ENCODE measurements at regions not wholly inside any gene's neighbourhood (a gene's known extent, or its start where the extent isn't known, plus 50 kb on each side); places are given as distances from the start of the nearest gene placed in this dataset.

DNA sequence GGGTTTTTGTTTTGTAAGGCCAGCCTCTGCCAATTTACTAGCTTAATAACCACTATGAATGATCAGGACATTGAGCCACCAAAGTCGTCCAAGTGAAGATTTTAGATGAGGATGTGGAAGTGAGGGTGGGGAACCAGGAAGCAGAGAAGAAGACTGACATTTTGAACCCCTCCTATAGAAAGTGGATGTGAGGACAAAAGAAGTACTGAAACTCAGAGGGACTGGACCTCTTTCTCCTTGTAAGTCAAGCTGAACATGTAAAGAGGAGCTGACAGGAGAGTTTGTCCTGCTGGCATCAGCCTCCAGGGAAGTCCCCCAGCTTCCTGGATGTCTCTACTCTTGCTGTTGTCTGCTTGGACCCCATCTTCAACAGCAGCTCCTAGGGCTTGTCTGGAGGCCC lies 338.2 kb upstream of the NCAM1 start:
- dilution Hi-C loops (cut with MboI; ENCODE audit: extremely low pct_ligation_motif_present, low sequenced_read_pairs): no loop called here
- Histone ChIP-seq H4K20me1 (replicated peaks; ENCODE audit: control insufficient read depth, extremely low read depth, insufficient read depth, low read length) (no peaks in the 10 kb centered on the region), H2AFZ (ENCODE audit: low read depth, low read length) (no peak overlapping the region), H3K9me1 (replicated peaks; ENCODE audit: control insufficient read depth, extremely low read depth, insufficient read depth, low read length) (no peaks in the 10 kb centered on the region), H3K4me2 (ENCODE audit: insufficient read depth, low read length) (no peak overlapping the region), H3K27ac (ENCODE audit: insufficient read depth, low read depth, low read length) (no peak overlapping the region), H3K9me3 (replicated peaks; ENCODE audit: control insufficient read depth, insufficient read depth, low read length) (no peaks in the 10 kb centered on the region), H3K4me1 (ENCODE audit: control insufficient read depth, extremely low read depth, insufficient read depth, low read length) (no peaks in the 10 kb centered on the region), H3K27me3 (ENCODE audit: control insufficient read depth in 2 of 2, insufficient read depth in 2 of 2, low read length in 2 of 2) (no peaks in the 10 kb centered on the region), H3K36me3 (ENCODE audit: control insufficient read depth in 2 of 2, extremely low read depth in 1 of 2, insufficient read depth in 2 of 2, low read length in 2 of 2) (no peaks in the 10 kb centered on the region), H3K9ac (replicated peaks; ENCODE audit: extremely low read depth, insufficient read depth, low read length) (no peak overlapping the region), H3K79me2 (ENCODE audit: control insufficient read depth, insufficient read depth, low read length) (no peaks in the 10 kb centered on the region), H3K4me3 (replicated peaks in 1 of 3; ENCODE audit: insufficient read depth in 1 of 3, low read depth in 1 of 3, low read length in 3 of 3) (no peak overlapping the region)
- intact Hi-C loops (cut with micrococcal nuclease): no loop called here
- FAIRE-seq (no peak), DNase-seq (ENCODE audit: low read depth, low spot score) (no peak)
- ChIA-PET POLR2A (no interaction called here), CTCF (no interaction called here)
- no TSS peak for BruUV-seq (replicated peaks)
- TF ChIP-seq, protein P1, sequence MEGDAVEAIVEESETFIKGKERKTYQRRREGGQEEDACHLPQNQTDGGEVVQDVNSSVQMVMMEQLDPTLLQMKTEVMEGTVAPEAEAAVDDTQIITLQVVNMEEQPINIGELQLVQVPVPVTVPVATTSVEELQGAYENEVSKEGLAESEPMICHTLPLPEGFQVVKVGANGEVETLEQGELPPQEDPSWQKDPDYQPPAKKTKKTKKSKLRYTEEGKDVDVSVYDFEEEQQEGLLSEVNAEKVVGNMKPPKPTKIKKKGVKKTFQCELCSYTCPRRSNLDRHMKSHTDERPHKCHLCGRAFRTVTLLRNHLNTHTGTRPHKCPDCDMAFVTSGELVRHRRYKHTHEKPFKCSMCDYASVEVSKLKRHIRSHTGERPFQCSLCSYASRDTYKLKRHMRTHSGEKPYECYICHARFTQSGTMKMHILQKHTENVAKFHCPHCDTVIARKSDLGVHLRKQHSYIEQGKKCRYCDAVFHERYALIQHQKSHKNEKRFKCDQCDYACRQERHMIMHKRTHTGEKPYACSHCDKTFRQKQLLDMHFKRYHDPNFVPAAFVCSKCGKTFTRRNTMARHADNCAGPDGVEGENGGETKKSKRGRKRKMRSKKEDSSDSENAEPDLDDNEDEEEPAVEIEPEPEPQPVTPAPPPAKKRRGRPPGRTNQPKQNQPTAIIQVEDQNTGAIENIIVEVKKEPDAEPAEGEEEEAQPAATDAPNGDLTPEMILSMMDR (IDR thresholded peaks at IDR 0.05; ENCODE audit: extremely low read depth in 1 of 2, insufficient read depth in 1 of 2, low read depth in 1 of 2, low read length in 2 of 2): no peak
- TF ChIP-seq MYC (IDR thresholded peaks at IDR 0.05; ENCODE audit: low read depth, low read length): no peak
- no peak for TF ChIP-seq FOS (IDR thresholded peaks at IDR 0.05; ENCODE audit: borderline replicate concordance, insufficient read depth, low read length)
- TF ChIP-seq JUN (IDR thresholded peaks at IDR 0.05; ENCODE audit: borderline replicate concordance, insufficient read depth, insufficient read length, low read depth): no peak
- no peak for TF ChIP-seq POLR2A (IDR thresholded peaks at IDR 0.05; ENCODE audit: low read depth, low read length)
- no peak for TF ChIP-seq POLR2AphosphoS5 (IDR thresholded peaks at IDR 0.05; ENCODE audit: insufficient read depth, low read depth, low read length)
- TF ChIP-seq, protein P2, sequence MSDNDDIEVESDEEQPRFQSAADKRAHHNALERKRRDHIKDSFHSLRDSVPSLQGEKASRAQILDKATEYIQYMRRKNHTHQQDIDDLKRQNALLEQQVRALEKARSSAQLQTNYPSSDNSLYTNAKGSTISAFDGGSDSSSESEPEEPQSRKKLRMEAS (IDR thresholded peaks at IDR 0.05; ENCODE audit: insufficient read depth, insufficient read length): no peak
- no peak for TF ChIP-seq EZH2 (IDR thresholded peaks at IDR 0.05; ENCODE audit: borderline replicate concordance, low read depth, low read length, severe bottlenecking)
- TF ChIP-seq GATA2 (IDR thresholded peaks at IDR 0.05; ENCODE audit: insufficient read depth, insufficient read length, low read depth, low read length): no peak
